GM21515 (cell line): ENCODE measurements at regions not wholly inside any gene's neighbourhood (a gene's known extent, or its start where the extent isn't known, plus 50 kb on each side); places are given as distances from the start of the nearest gene placed in this dataset.

ENCODE experiments used
- ATAC-seq: cut with Tn5 transposase; IDR thresholded peaks from one replicate; pipeline ENCODE4 v1.9.1; 2021; ENCODE audit not compliant: unreplicated experiment

GRCh38 chr10:28481968-28482367 is 51.0 kb upstream of the WAC start:
- no peak for ATAC-seq
